Sigmoid colon (tissue), 4 donors: ENCODE measurements at regions not wholly inside any gene's neighbourhood (a gene's known extent, or its start where the extent isn't known, plus 50 kb on each side); places are given as distances from the start of the nearest gene placed in this dataset.

Experiments used
- CTCF ChIP-seq, 4 experiments: fragments of 450-650 bp in 3 of 4; fragments of 200-600 bp in 1 of 4; IDR thresholded peaks; one replicate each; pipeline ENCODE4 v1.5.1; 2016 to 2019; ENCODE audit warnings: antibody characterized with exemption in 4 of 4, mild to moderate bottlenecking in 3 of 4, moderate library complexity in 2 of 4
- EP300 ChIP-seq, 4 donors: sonication (generic); formaldehyde crosslinking; IDR thresholded peaks; one replicate each; pipeline ENCODE4 v1.6.1; 2017; ENCODE audit warnings: antibody characterized with exemption in 4 of 4
- POLR2A ChIP-seq, 2 donors: fragments of 450-650 bp; IDR thresholded peaks; one replicate each; pipeline ENCODE4 v1.6.1; 2016; ENCODE audit warnings: antibody characterized with exemption in 2 of 2, mild to moderate bottlenecking in 2 of 2, moderate library complexity in 2 of 2
- POLR2AphosphoS5 ChIP-seq, 4 donors: sonication (generic); formaldehyde crosslinking; IDR thresholded peaks; one replicate each; pipeline ENCODE4 v1.6.1; 2017; ENCODE audit warnings: antibody characterized with exemption in 4 of 4

GRCh38 chr1:221337106-221337505 lies 404.8 kb downstream of the DUSP10 start:
- no peak for TF ChIP-seq CTCF (IDR thresholded peaks at IDR 0.05)
- TF ChIP-seq POLR2A (IDR thresholded peaks at IDR 0.05) = no peak
- TF ChIP-seq POLR2AphosphoS5 (IDR thresholded peaks at IDR 0.05) = no peak
- no peak for TF ChIP-seq EP300 (IDR thresholded peaks at IDR 0.05)
